Neuronal stem cell (in vitro differentiated cells): ENCODE measurements at regions not wholly inside any gene's neighbourhood (a gene's known extent, or its start where the extent isn't known, plus 50 kb on each side); places are given as distances from the start of the nearest gene placed in this dataset.

ENCODE experiments used
- DNase-seq: peaks from one replicate; pipeline ENCODE4 v3.0.0-alpha.2; 2013; ENCODE audit warnings: low spot score
- H2AFZ ChIP-seq: one replicate; pipeline ENCODE4 v1.6.1; 2013; ENCODE audit warnings: mild to moderate bottlenecking, low read length, inconsistent platforms
- H2AK5ac ChIP-seq: 2 replicates; pipeline ENCODE4 v1.6.1; 2013; ENCODE audit warnings: low read depth, mild to moderate bottlenecking, inconsistent platforms, low read length, moderate library complexity, mixed read lengths
- H2BK120ac ChIP-seq: 2 replicates; pipeline ENCODE4 v1.6.1; 2013; ENCODE audit warnings: low read depth, mild to moderate bottlenecking, inconsistent platforms, low read length, moderate library complexity, mixed read lengths
- H2BK12ac ChIP-seq: one replicate; pipeline ENCODE4 v1.6.1; 2013; ENCODE audit warnings: low read length, inconsistent platforms
- H2BK15ac ChIP-seq: 2 replicates; pipeline ENCODE4 v1.6.1; 2013; ENCODE audit warnings: mild to moderate bottlenecking, low read length, inconsistent platforms, mixed read lengths
- H2BK5ac ChIP-seq: one replicate; pipeline ENCODE4 v1.6.1; 2013; ENCODE audit warnings: inconsistent platforms, mild to moderate bottlenecking, low read length, moderate library complexity
- H3K14ac ChIP-seq: one replicate; pipeline ENCODE4 v1.6.1; 2013; ENCODE audit warnings: low read length, inconsistent platforms
- H3K18ac ChIP-seq: 2 replicates; pipeline ENCODE4 v1.6.1; 2013; ENCODE audit warnings: low read length, inconsistent platforms
- H3K23ac ChIP-seq: 2 replicates; pipeline ENCODE4 v1.6.1; 2013; ENCODE audit warnings: low read depth, mild to moderate bottlenecking, mixed read lengths, low read length, inconsistent platforms; ENCODE audit not compliant: poor library complexity
- H3K27ac ChIP-seq: replicated peaks from 3 replicates; pipeline ENCODE4 v1.5.1; 2013; ENCODE audit warnings: low read length, inconsistent platforms
- H3K27me3 ChIP-seq, 3 experiments: 2 replicates each; pipeline ENCODE4 v1.6.1; 2013; ENCODE audit warnings: low read length in 3 of 3, mild to moderate bottlenecking in 2 of 3, inconsistent platforms in 1 of 3, low read depth in 1 of 3, mixed read lengths in 1 of 3, moderate library complexity in 1 of 3; ENCODE audit not compliant: control insufficient read depth in 3 of 3, insufficient read depth in 3 of 3
- H3K36me3 ChIP-seq, 2 donors: replicated peaks in 1 of 2; 2 replicates each; pipeline ENCODE4 v1.6.1; 2013; ENCODE audit warnings: low read length in 2 of 2; ENCODE audit not compliant: control insufficient read depth in 2 of 2, insufficient read depth in 2 of 2
- H3K4ac ChIP-seq: 2 replicates; pipeline ENCODE4 v1.6.1; 2013; ENCODE audit warnings: inconsistent platforms, mild to moderate bottlenecking, low read length, moderate library complexity
- H3K4me1 ChIP-seq, 2 donors: 1 replicate in 1 of 2; 2 replicates in 1 of 2; pipeline ENCODE4 v1.6.1; 2013; ENCODE audit warnings: low read length in 2 of 2, low read depth in 1 of 2; ENCODE audit not compliant: control insufficient read depth in 2 of 2, insufficient read depth in 1 of 2
- H3K4me2 ChIP-seq: one replicate; pipeline ENCODE4 v1.6.1; 2013; ENCODE audit warnings: mild to moderate bottlenecking, low read length, inconsistent platforms; ENCODE audit not compliant: insufficient read depth, poor library complexity, severe bottlenecking
- H3K4me3 ChIP-seq, 2 donors: 2 replicates each; pipeline ENCODE4 v1.5.1; 2013; ENCODE audit warnings: low read length in 2 of 2, mild to moderate bottlenecking in 2 of 2, inconsistent platforms in 1 of 2, moderate library complexity in 1 of 2
- H3K79me1 ChIP-seq: one replicate; pipeline ENCODE4 v1.6.1; 2013; ENCODE audit warnings: low read depth, mild to moderate bottlenecking, inconsistent platforms, low read length, moderate library complexity
- H3K9ac ChIP-seq: one replicate; pipeline ENCODE4 v1.6.1; 2013; ENCODE audit warnings: mild to moderate bottlenecking, low read depth, low read length, inconsistent platforms; ENCODE audit not compliant: poor library complexity
- H3K9me3 ChIP-seq, 2 donors: replicated peaks in 1 of 2; 2 replicates each; pipeline versions ENCODE3 to v1.6.1; 2013; ENCODE audit warnings: low read length in 2 of 2, mild to moderate bottlenecking in 2 of 2, inconsistent platforms in 1 of 2, low read depth in 1 of 2, mixed read lengths in 1 of 2, moderate library complexity in 1 of 2; ENCODE audit not compliant: control insufficient read depth in 2 of 2, insufficient read depth in 1 of 2
- H4K8ac ChIP-seq: one replicate; pipeline ENCODE4 v1.6.1; 2013; ENCODE audit warnings: low read depth, mild to moderate bottlenecking, inconsistent platforms, low read length, moderate library complexity
- H4K91ac ChIP-seq: one replicate; pipeline ENCODE4 v1.6.1; 2013; ENCODE audit warnings: low read length, low read depth, mild to moderate bottlenecking, inconsistent platforms; ENCODE audit not compliant: poor library complexity
- WGBS, 2 donors: extraction: QIAGEN DNeasy Blood & Tissue Kit; methylation state at CpG; one replicate each; pipeline ENCODE4 v1.1.7; 2013; ENCODE audit warnings: missing lambda C conversion rate in 2 of 2, mixed read lengths in 1 of 2; ENCODE audit not compliant: insufficient read length in 2 of 2, insufficient replicate concordance in 1 of 2; ENCODE audit errors: extremely low coverage in 2 of 2; 5-methylcytosine and 5-hydroxymethylcytosine counted together

- Histone ChIP-seq H3K4me1 (no peaks in the 10 kb centered on the region), H3K4me3 (no peak overlapping the region), H3K27me3 (no peaks in the 10 kb centered on the region), H4K91ac (no peak overlapping the region), H2BK12ac (no peak overlapping the region), H3K4me2 (no peak overlapping the region), H3K9me3 (peaks cover 0 to 5% of the 10 kb centered on the region in 2 donors), H2BK15ac (no peak overlapping the region), H3K27ac (no peak overlapping the region), H3K18ac (no peak overlapping the region), H3K4ac (no peak overlapping the region), H2AK5ac (no peak overlapping the region), H3K36me3 (no peaks in the 10 kb centered on the region), H3K79me1 (no peaks in the 10 kb centered on the region), H3K9ac (no peak overlapping the region), H4K8ac (no peak overlapping the region), H3K23ac (no peak overlapping the region), H2BK120ac (no peak overlapping the region), H2BK5ac (no peak overlapping the region), H2AFZ (no peak overlapping the region), H3K14ac (no peak overlapping the region)
- WGBS, 2 donors = no CpG with 5 or more reads among the region's 2 CpGs
- no peak for DNase-seq
These were observed 405.5 kb downstream of the EFNA5 start for GRCh38 chr5:107265193-107265592.

- Histone ChIP-seq H2AFZ (no peak overlapping the region), H3K9ac (no peak overlapping the region), H2AK5ac (no peak overlapping the region), H3K18ac (no peak overlapping the region), H2BK12ac (no peak overlapping the region), H3K79me1 (no peaks in the 10 kb centered on the region), H2BK5ac (no peak overlapping the region), H3K27ac (no peak overlapping the region), H2BK15ac (no peak overlapping the region), H2BK120ac (no peak overlapping the region), H3K27me3 (no peaks in the 10 kb centered on the region), H3K4me2 (no peak overlapping the region), H3K4ac (no peak overlapping the region), H3K9me3 (peaks cover 0 to 5% of the 10 kb centered on the region in 2 donors), H3K14ac (no peak overlapping the region), H3K4me1 (no peaks in the 10 kb centered on the region), H4K8ac (no peak overlapping the region), H4K91ac (no peak overlapping the region), H3K23ac (no peak overlapping the region), H3K4me3 (no peak overlapping the region), H3K36me3 (no peaks in the 10 kb centered on the region)
- no peak for DNase-seq
- no CpG with 5 or more reads among the region's 5 CpGs for WGBS, 2 donors
These were observed 407.2 kb downstream of the EFNA5 start for GRCh38 chr5:107263387-107264018.

GRCh38 chr5:107257885-107258520, 412.7 kb downstream of the EFNA5 start:
- H3K4ac ChIP-seq = no peak overlapping the region
- no peaks in the 10 kb centered on the region for H3K79me1 ChIP-seq
- no peak overlapping the region for H3K18ac ChIP-seq
- no peak for DNase-seq
- no peak overlapping the region for H4K8ac ChIP-seq
- no peaks in the 10 kb centered on the region for H3K36me3 ChIP-seq
- whole genome bisulfite sequencing, 2 donors = no CpG with 5 or more reads among the region's 2 CpGs
- H2BK120ac ChIP-seq = no peak overlapping the region
- no peak overlapping the region for H3K14ac ChIP-seq
- H2AFZ ChIP-seq = no peak overlapping the region
- no peak overlapping the region for H3K23ac ChIP-seq
- peaks cover 0 to 5% of the 10 kb centered on the region in 2 donors for H3K9me3 ChIP-seq
- no peak overlapping the region for H2BK15ac ChIP-seq
- H3K9ac ChIP-seq = no peak overlapping the region
- no peak overlapping the region for H4K91ac ChIP-seq
- no peaks in the 10 kb centered on the region for H3K27me3 ChIP-seq
- H3K4me3 ChIP-seq = no peak overlapping the region
- H2AK5ac ChIP-seq = no peak overlapping the region
- no peaks in the 10 kb centered on the region for H3K4me1 ChIP-seq
- no peak overlapping the region for H3K27ac ChIP-seq
- no peak overlapping the region for H3K4me2 ChIP-seq
- H2BK12ac ChIP-seq = no peak overlapping the region
- H2BK5ac ChIP-seq = no peak overlapping the region

- H3K27me3 ChIP-seq = no peaks in the 10 kb centered on the region
- no peak overlapping the region for H3K9ac ChIP-seq
- no peak overlapping the region for H4K91ac ChIP-seq
- no peak overlapping the region for H2AFZ ChIP-seq
- no peak overlapping the region for H3K23ac ChIP-seq
- no peak overlapping the region for H3K4ac ChIP-seq
- no CpG with 5 or more reads among the region's 4 CpGs for WGBS, 2 donors
- H3K9me3 ChIP-seq = no peaks in the 10 kb centered on the region
- H3K36me3 ChIP-seq = no peaks in the 10 kb centered on the region
- no peak overlapping the region for H2BK15ac ChIP-seq
- H2BK120ac ChIP-seq = no peak overlapping the region
- H3K4me3 ChIP-seq = no peak overlapping the region
- H2AK5ac ChIP-seq = no peak overlapping the region
- no peak overlapping the region for H4K8ac ChIP-seq
- H2BK5ac ChIP-seq = no peak overlapping the region
- DNase-seq = no peak
- H3K27ac ChIP-seq = no peak overlapping the region
- no peak overlapping the region for H3K14ac ChIP-seq
- no peak overlapping the region for H3K4me2 ChIP-seq
- H2BK12ac ChIP-seq = no peak overlapping the region
- peaks cover 2 to 3% of the 10 kb centered on the region in 2 donors for H3K4me1 ChIP-seq
- H3K79me1 ChIP-seq = no peaks in the 10 kb centered on the region
- H3K18ac ChIP-seq = no peak overlapping the region
These were observed 415.9 kb downstream of the EFNA5 start for GRCh38 chr5:107254902-107255234.
